ENCODE measurements at regions not wholly inside any gene's neighbourhood (a gene's known extent, or its start where the extent isn't known, plus 50 kb on each side); places are given as distances from the start of the nearest gene placed in this dataset.
A peak's percentile ranks its signal among the peaks of the same experiment; 100 is the strongest.

DNA sequence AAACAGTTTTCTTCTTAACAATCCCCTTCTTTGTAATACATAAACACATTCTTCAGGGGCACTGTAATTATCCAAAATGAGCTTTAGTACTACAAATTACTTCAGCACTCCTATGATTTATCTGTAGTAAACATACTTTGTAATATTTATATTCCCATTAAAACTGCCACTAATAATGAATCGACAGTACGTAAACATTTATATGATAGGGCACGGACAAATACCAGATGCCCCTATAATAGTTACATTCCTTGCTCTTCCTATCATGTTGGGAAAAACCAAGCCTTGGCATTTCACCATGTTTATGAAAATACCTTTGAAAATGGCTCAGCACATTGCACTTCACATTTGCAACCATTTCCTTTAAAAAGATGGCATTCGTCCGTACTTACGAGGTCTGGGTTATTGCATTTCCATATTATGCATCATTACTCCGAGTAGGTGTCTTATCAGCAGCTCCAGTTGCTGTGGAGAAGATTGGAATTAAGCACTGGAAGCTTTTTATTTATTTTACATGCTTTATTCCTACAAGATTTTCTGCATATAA lies 1043.4 kb downstream of the DIAPH3 start:
- Histone ChIP-seq H3K4me3 (no peak overlapping the region), H3K27me3 (no peaks in the 10 kb centered on the region), H3K36me3 (no peaks in the 10 kb centered on the region), H3K4me1 (peaks cover 0 to 19% (median 6%) of the 10 kb centered on the region in 4 donors), H3K9me3 (no peaks in the 10 kb centered on the region), H3K27ac (peak overlapping the region in 1 of 4 donors; percentile 37)
- TF ChIP-seq POLR2AphosphoS5 (IDR thresholded peaks at IDR 0.05), result no peak
- no peak for TF ChIP-seq POLR2A (IDR thresholded peaks at IDR 0.05)
- TF ChIP-seq EP300 (IDR thresholded peaks at IDR 0.05), result no peak
- TF ChIP-seq, protein P1, sequence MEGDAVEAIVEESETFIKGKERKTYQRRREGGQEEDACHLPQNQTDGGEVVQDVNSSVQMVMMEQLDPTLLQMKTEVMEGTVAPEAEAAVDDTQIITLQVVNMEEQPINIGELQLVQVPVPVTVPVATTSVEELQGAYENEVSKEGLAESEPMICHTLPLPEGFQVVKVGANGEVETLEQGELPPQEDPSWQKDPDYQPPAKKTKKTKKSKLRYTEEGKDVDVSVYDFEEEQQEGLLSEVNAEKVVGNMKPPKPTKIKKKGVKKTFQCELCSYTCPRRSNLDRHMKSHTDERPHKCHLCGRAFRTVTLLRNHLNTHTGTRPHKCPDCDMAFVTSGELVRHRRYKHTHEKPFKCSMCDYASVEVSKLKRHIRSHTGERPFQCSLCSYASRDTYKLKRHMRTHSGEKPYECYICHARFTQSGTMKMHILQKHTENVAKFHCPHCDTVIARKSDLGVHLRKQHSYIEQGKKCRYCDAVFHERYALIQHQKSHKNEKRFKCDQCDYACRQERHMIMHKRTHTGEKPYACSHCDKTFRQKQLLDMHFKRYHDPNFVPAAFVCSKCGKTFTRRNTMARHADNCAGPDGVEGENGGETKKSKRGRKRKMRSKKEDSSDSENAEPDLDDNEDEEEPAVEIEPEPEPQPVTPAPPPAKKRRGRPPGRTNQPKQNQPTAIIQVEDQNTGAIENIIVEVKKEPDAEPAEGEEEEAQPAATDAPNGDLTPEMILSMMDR (IDR thresholded peaks at IDR 0.05), result no peak
- DNase-seq, result no peak
- intact Hi-C loops (cut with DNase I), result no loop called here
- WGBS, 2 donors, result 69 to 74% methylated on average over 7 of the region's 7 CpGs

DNA sequence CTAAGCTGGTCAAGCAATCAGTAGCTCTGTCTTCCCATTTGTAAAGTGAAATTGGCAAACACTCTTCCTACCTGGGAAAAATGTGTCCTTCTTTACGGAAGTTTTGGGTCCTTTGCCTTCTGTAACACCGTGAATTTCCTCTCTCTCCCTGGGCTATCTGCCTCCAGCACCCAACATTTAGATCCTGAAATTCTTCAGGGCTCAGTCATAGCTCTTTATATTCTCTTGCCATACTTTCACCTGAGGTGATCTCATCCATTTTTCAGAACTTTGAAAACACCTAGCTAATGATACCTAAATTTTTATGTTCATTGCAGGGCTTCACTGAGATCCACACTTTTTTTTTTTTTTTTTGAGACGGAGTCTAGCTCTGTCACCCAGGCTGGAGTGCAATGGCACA lies 1042.2 kb downstream of the DIAPH3 start:
- Histone ChIP-seq H3K27ac (no peak overlapping the region), H3K4me1 (peaks cover 0 to 19% (median 6%) of the 10 kb centered on the region in 4 donors), H3K4me3 (no peak overlapping the region), H3K36me3 (no peaks in the 10 kb centered on the region), H3K9me3 (no peaks in the 10 kb centered on the region), H3K27me3 (no peaks in the 10 kb centered on the region)
- intact Hi-C loops (cut with DNase I), result no loop called here
- TF ChIP-seq EP300 (IDR thresholded peaks at IDR 0.05), result no peak
- TF ChIP-seq POLR2A (IDR thresholded peaks at IDR 0.05), result no peak
- no peak for TF ChIP-seq POLR2AphosphoS5 (IDR thresholded peaks at IDR 0.05)
- TF ChIP-seq, protein P1 (IDR thresholded peaks at IDR 0.05), result no peak
- no peak for DNase-seq
- 82 to 83% methylated on average over 3 of the region's 3 CpGs for WGBS, 2 donors

DNA sequence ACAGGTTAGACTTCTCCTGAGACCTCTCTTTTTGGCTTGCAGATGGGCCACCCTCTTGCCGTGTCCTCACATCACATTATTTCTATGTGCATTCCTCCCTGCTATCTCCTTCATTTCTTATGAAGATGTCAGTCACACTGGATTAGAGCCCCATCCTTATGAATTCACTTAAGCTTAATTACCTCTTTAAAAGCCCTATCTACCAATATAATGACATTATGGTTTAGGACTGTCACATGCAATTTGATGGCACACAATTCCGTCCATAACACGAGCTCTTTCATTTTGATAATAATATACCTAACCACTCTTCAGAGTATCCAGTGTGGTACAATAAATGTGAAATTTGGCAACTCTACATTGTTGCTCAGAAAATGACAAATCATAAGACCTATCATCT lies 1037.3 kb downstream of the DIAPH3 start:
- H3K27me3 ChIP-seq, result no peaks in the 10 kb centered on the region
- 87 to 92% methylated on average over 3 of the region's 3 CpGs for WGBS, 2 donors
- TF ChIP-seq, protein P1 (IDR thresholded peaks at IDR 0.05), result no peak
- TF ChIP-seq POLR2AphosphoS5 (IDR thresholded peaks at IDR 0.05) (no peak), EP300 (IDR thresholded peaks at IDR 0.05) (no peak), POLR2A (IDR thresholded peaks at IDR 0.05) (no peak)
- no peak overlapping the region for H3K27ac ChIP-seq
- no peaks in the 10 kb centered on the region for H3K9me3 ChIP-seq
- intact Hi-C loops (cut with DNase I), result no loop called here
- H3K36me3 ChIP-seq, result no peaks in the 10 kb centered on the region
- DNase-seq, result no peak
- H3K4me3 ChIP-seq, result no peak overlapping the region
- no peaks in the 10 kb centered on the region for H3K4me1 ChIP-seq

DNA sequence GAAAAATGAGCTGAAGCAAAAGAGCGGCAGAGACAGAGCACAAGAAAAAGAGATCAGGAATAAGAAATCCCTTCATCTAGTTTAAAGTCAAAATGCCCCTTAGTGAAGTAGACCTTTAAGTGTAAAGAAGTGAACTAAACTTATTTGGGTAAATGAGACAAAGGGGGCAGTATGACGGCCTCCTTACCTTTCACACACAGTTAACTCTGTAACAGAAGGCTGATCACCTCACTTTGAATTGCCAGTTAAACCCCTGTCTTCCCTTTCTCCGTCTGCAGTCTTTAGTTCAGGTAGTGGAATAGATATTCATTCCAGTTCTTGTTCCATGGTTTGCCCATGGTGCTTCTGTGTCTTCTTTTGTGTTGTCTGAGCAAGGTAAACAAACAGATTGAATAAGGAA lies 1029.8 kb downstream of the DIAPH3 start:
- TF ChIP-seq POLR2A (IDR thresholded peaks at IDR 0.05) (no peak), EP300 (IDR thresholded peaks at IDR 0.05) (no peak)
- TF ChIP-seq, protein P1 (IDR thresholded peaks at IDR 0.05), result no peak
- Histone ChIP-seq H3K36me3 (no peaks in the 10 kb centered on the region), H3K4me3 (no peak overlapping the region), H3K27me3 (no peaks in the 10 kb centered on the region), H3K9me3 (no peaks in the 10 kb centered on the region), H3K27ac (no peak overlapping the region), H3K4me1 (no peaks in the 10 kb centered on the region)
- 70 to 81% methylated on average over 3 of the region's 3 CpGs for WGBS, 2 donors
- no peak for DNase-seq
- intact Hi-C loops (cut with DNase I), result no loop called here

DNA sequence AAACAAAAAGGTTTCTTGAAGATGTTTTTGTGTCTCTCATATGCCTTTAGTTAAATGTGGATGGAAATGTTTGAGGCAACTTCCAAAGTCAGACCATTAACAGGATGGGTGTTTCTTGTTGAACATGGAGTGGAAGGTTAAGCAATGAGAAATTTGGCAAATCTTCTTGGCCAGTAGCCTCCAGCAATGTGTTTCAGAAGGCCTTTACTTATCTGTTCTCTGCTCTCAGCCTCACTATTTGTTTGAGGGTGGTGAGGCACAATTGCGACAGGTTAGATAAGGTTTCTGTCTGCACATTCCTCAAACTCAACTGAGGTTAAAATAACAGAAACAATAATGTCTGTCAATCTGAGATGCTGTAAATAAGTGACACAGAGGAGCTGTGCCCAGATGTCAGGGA lies 1019.0 kb downstream of the DIAPH3 start:
- TF ChIP-seq, protein P1 (IDR thresholded peaks at IDR 0.05), result no peak
- TF ChIP-seq POLR2AphosphoS5 (IDR thresholded peaks at IDR 0.05), result no peak
- no peak for TF ChIP-seq EP300 (IDR thresholded peaks at IDR 0.05)
- Histone ChIP-seq H3K27me3 (no peaks in the 10 kb centered on the region), H3K4me3 (no peak overlapping the region), H3K9me3 (no peaks in the 10 kb centered on the region), H3K36me3 (no peaks in the 10 kb centered on the region), H3K27ac (no peak overlapping the region), H3K4me1 (no peaks in the 10 kb centered on the region)
- DNase-seq, result no peak
- intact Hi-C loops (cut with DNase I), result no loop called here
- WGBS, 2 donors, result 36 to 74% methylated on average over 1 of the region's 1 CpG

Measured in sigmoid colon (tissue), 6 donors.